Endothelial cell of umbilical vein (primary cell): ENCODE measurements at regions not wholly inside any gene's neighbourhood (a gene's known extent, or its start where the extent isn't known, plus 50 kb on each side); places are given as distances from the start of the nearest gene placed in this dataset.

Source experiments
- BruUV-seq: library from RNA; stranded (reverse); fragments of 400-500 nt; replicated peaks from 2 replicates; lab custom pipeline; 2021; lab: Mats Ljungman, UMichigan
- CTCF ChIA-PET: fragments of 300-600, 350-600 bp; sonication (Branson Sonifier 250); formaldehyde crosslinking; loops from one replicate; lab custom pipeline; 2021; ENCODE audit warnings: antibody characterized with exemption, inconsistent platforms; lab: Charles Lee
- POLR2A ChIA-PET: fragments of 300-600, 350-600 bp; sonication (Branson Sonifier 250); formaldehyde crosslinking; loops from one replicate; lab custom pipeline; 2021; ENCODE audit warnings: antibody characterized with exemption, inconsistent platforms; lab: Charles Lee
- DNase-seq: peaks from one replicate; pipeline ENCODE4 v3.0.0-alpha.2; 2011; ENCODE audit warnings: low read depth, low spot score
- FAIRE-seq: peaks from 2 replicates; lab custom pipeline; 2011; peaks lifted over from hg19 to GRCh38; lab: Jason Lieb, UNC
- H2AFZ ChIP-seq: 2 replicates; pipeline ENCODE4 v1.6.0; 2012; ENCODE audit warnings: low read depth, low read length, control low read depth, inconsistent platforms
- H3K27ac ChIP-seq: 2 replicates; pipeline ENCODE4 v1.5.1; 2011; ENCODE audit warnings: low read depth, mild to moderate bottlenecking, control low read depth, low read length, moderate library complexity; ENCODE audit not compliant: insufficient read depth
- H3K27me3 ChIP-seq, 2 experiments: 2 replicates each; pipeline versions ENCODE4 v1.6.0 to v1.6.1; 2011; ENCODE audit warnings: low read length in 2 of 2, mixed read lengths in 1 of 2; ENCODE audit not compliant: control insufficient read depth in 2 of 2, insufficient read depth in 2 of 2
- H3K36me3 ChIP-seq, 2 experiments: 2 replicates in 1 of 2; 3 replicates in 1 of 2; pipeline ENCODE4 v1.5.1; 2011; ENCODE audit warnings: low read length in 2 of 2, mild to moderate bottlenecking in 1 of 2, moderate library complexity in 1 of 2; ENCODE audit not compliant: control insufficient read depth in 2 of 2, insufficient read depth in 2 of 2; ENCODE audit errors: extremely low read depth in 1 of 2
- H3K4me1 ChIP-seq: 3 replicates; pipeline ENCODE4 v1.5.1; 2011; ENCODE audit warnings: mild to moderate bottlenecking, low read length; ENCODE audit not compliant: control insufficient read depth, insufficient read depth; ENCODE audit errors: extremely low read depth
- H3K4me2 ChIP-seq: 2 replicates; pipeline ENCODE4 v1.6.1; 2011; ENCODE audit warnings: low read length, control low read depth, mixed read lengths; ENCODE audit not compliant: insufficient read depth
- H3K4me3 ChIP-seq, 3 experiments: fragments of 200-600 bp in 1 of 3; sonication (generic), shearing (Covaris generic) in 1 of 3; replicated peaks in 1 of 3; 2 replicates each; pipeline ENCODE4 v1.5.1; 2011 to 2016; ENCODE audit warnings: control low read depth in 3 of 3, low read length in 3 of 3, mild to moderate bottlenecking in 2 of 3, inconsistent platforms in 1 of 3, low read depth in 1 of 3, moderate library complexity in 1 of 3; ENCODE audit not compliant: insufficient read depth in 1 of 3
- H3K79me2 ChIP-seq: 2 replicates; pipeline ENCODE4 v1.6.0; 2012; ENCODE audit warnings: low read length, inconsistent platforms; ENCODE audit not compliant: control insufficient read depth, insufficient read depth
- H3K9ac ChIP-seq: replicated peaks from 2 replicates; pipeline ENCODE3; 2011; ENCODE audit warnings: low read length, control low read depth; ENCODE audit not compliant: insufficient read depth; ENCODE audit errors: extremely low read depth
- H3K9me1 ChIP-seq: replicated peaks from 3 replicates; pipeline ENCODE4 v1.6.0; 2011; ENCODE audit warnings: mild to moderate bottlenecking, low read length; ENCODE audit not compliant: control insufficient read depth, insufficient read depth; ENCODE audit errors: extremely low read depth
- H3K9me3 ChIP-seq: replicated peaks from 2 replicates; pipeline ENCODE4 v1.5.1; 2012; ENCODE audit warnings: low read length, inconsistent platforms; ENCODE audit not compliant: control insufficient read depth, insufficient read depth
- H4K20me1 ChIP-seq: replicated peaks from 2 replicates; pipeline ENCODE3; 2011; ENCODE audit warnings: mild to moderate bottlenecking, low read length; ENCODE audit not compliant: control insufficient read depth, insufficient read depth; ENCODE audit errors: extremely low read depth
- CTCF ChIP-seq, 2 donors: IDR thresholded peaks; 1 replicate in 1 of 2; 2 replicates in 1 of 2; pipeline ENCODE4 v1.5.1; 2011; ENCODE audit warnings: low read length in 2 of 2, mild to moderate bottlenecking in 2 of 2, moderate library complexity in 2 of 2, control low read depth in 1 of 2, inconsistent platforms in 1 of 2, low read depth in 1 of 2; ENCODE audit not compliant: insufficient read depth in 1 of 2; ENCODE audit errors: extremely low read depth in 1 of 2
- EZH2 ChIP-seq: IDR thresholded peaks from 2 replicates; pipeline ENCODE4 v1.6.1; 2012; ENCODE audit warnings: borderline replicate concordance, low read depth, mild to moderate bottlenecking, moderate library complexity, low read length, inconsistent platforms; ENCODE audit not compliant: severe bottlenecking
- FOS ChIP-seq: IDR thresholded peaks from 2 replicates; pipeline ENCODE4 v1.6.1; 2011; ENCODE audit warnings: mild to moderate bottlenecking, low read length, moderate library complexity, borderline replicate concordance; ENCODE audit not compliant: insufficient read depth
- GATA2 ChIP-seq: IDR thresholded peaks from 2 replicates; pipeline ENCODE4 v1.7.0; 2011; ENCODE audit warnings: low read depth, mild to moderate bottlenecking, moderate library complexity, mixed read lengths, low read length; ENCODE audit not compliant: insufficient read length, insufficient read depth
- JUN ChIP-seq: IDR thresholded peaks from 2 replicates; pipeline ENCODE4 v1.6.1; 2011; ENCODE audit warnings: borderline replicate concordance, low read depth; ENCODE audit not compliant: insufficient read length, insufficient read depth
- MAX ChIP-seq: IDR thresholded peaks from 2 replicates; pipeline ENCODE4 v1.6.1; 2011; ENCODE audit not compliant: insufficient read depth, insufficient read length
- MYC ChIP-seq: IDR thresholded peaks from one replicate; pipeline ENCODE4 v1.6.1; 2011; ENCODE audit warnings: mild to moderate bottlenecking, low read depth, low read length
- POLR2A ChIP-seq: IDR thresholded peaks from 2 replicates; pipeline ENCODE4 v1.6.1; 2012; ENCODE audit warnings: low read depth, mild to moderate bottlenecking, control low read depth, low read length
- POLR2AphosphoS5 ChIP-seq: IDR thresholded peaks from 2 replicates; pipeline ENCODE4 v1.6.1; 2012; ENCODE audit warnings: low read depth, mild to moderate bottlenecking, control low read depth, low read length, moderate library complexity; ENCODE audit not compliant: insufficient read depth
- dilution Hi-C: fragments of 300-500 bp; cut with MboI; formaldehyde crosslinking; loops from one replicate; pipeline ENCODE4 v1.15.0; 2019; ENCODE audit warnings: low sequenced_read_pairs; ENCODE audit not compliant: extremely low pct_ligation_motif_present
- intact Hi-C: fragments of 100-400 bp; cut with micrococcal nuclease; formaldehyde crosslinking; loops from one replicate; pipeline ENCODE4 v1.10.0; 2022

GRCh38 chr7:32299133-32299702, 191.0 kb downstream of the LSM5 start:
- intact Hi-C loops (no loop called here), dilution Hi-C loops (no loop called here)
- peak overlapping the region; percentile 14 for H3K4me2 ChIP-seq
- no peaks in the 10 kb centered on the region for H3K4me1 ChIP-seq
- DNase-seq, result no peak
- no peaks in the 10 kb centered on the region for H3K79me2 ChIP-seq
- ChIA-PET POLR2A (no interaction called here), CTCF (no interaction called here)
- H3K9me1 ChIP-seq, result no peaks in the 10 kb centered on the region
- H3K9me3 ChIP-seq, result no peaks in the 10 kb centered on the region
- H3K36me3 ChIP-seq, result no peaks in the 10 kb centered on the region
- H3K4me3 ChIP-seq, result peak overlapping the region in 1 of 3 experiments; percentile 30
- peak overlapping the region; percentile 18 for H2AFZ ChIP-seq
- peaks cover 31 to 45% of the 10 kb centered on the region in 2 experiments for H3K27me3 ChIP-seq
- H3K9ac ChIP-seq, result no peak overlapping the region
- H4K20me1 ChIP-seq, result no peaks in the 10 kb centered on the region
- no peak for FAIRE-seq
- H3K27ac ChIP-seq, result no peak overlapping the region
- TF ChIP-seq GATA2, result no peak
- TF ChIP-seq POLR2AphosphoS5, result no peak
- TF ChIP-seq MYC, result no peak
- no peak for TF ChIP-seq EZH2
- TF ChIP-seq CTCF (IDR thresholded peaks at IDR 0.05; ENCODE audit: extremely low read depth in 1 of 2, insufficient read depth in 1 of 2, low read depth in 1 of 2, low read length in 2 of 2), result no peak
- no peak for TF ChIP-seq MAX
- TF ChIP-seq FOS, result no peak
- no peak for TF ChIP-seq JUN
- no peak for TF ChIP-seq POLR2A
- BruUV-seq, result no TSS peak
